NCI-H1417 (cell line): ENCODE measurements at regions not wholly inside any gene's neighbourhood (a gene's known extent, or its start where the extent isn't known, plus 50 kb on each side); places are given as distances from the start of the nearest gene placed in this dataset.

Source experiments
- DNase-seq, 3 experiments: peaks; one replicate each; lab custom pipeline; 2025; lab: John Stamatoyannopoulos, UW

DNA sequence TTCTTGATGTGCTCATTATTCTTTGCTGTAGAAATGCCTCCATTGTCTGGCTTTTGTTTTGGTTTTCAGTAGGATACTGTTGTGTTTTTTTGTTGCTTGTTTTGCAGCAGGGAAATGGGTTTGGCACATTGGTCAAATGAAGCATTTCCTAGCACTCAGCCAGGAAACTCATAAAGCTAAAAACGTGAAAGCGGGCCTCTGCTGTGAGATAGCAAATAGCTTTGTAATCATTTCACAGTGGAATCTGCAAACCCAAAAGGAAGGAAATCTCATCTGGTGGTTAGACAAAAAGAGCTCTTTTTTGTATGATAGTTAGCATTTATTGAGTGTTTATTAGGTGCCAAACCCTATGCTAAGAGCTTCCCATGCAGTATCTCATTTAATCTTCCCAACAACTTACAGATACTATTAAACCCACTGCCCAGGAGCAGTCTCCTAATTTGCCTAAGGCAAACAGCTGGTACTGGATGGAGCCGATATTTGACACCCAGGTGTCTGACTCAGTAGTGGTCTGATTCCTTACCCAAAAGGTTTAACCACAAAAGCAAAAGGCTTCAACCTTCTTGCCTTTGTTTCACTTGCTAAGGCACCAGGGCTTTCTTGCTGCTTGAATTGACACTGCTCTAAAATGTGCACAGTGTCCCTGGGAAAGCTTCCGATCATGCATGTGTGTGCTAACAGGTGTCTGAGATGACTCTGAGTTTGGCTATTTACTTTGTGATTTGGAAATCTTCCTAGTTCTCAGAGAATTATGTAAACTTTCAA lies 527.9 kb upstream of the MDFIC2 start:
- DNase-seq = no peak

DNA sequence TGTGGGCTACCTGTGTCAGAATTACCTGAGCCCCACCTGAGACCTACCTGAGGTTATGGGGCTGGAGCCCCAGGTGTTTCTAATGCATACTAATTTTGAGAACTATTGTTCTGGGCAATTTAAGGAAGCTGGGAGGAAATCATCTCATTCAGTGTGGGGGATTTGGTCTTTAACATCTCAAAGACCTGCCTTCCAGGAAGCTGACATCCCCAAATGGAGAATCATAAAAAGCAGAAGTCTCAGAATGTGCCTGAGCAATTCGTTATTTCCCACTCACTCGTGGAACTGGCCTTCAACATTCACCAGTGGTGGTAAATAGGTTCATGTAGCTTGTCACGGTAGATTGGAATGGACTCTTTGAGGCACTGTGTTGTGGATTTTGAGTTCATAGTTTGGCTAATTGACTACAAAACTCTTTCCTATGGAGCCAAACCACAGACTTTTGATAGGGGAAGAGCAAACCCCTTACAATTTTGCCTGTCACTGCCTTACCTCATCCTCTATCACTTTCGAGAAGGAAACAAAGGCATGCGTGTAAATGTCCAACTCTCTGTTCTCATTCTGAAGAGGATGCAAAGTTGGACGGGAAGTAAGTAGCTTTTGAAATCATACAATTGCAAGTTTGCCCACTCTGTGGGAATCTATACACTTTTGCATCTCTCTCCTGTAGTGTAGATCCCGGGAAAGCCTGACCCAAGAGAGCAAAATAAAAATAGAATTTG lies 521.0 kb upstream of the MDFIC2 start:
- DNase-seq = no peak

DNA sequence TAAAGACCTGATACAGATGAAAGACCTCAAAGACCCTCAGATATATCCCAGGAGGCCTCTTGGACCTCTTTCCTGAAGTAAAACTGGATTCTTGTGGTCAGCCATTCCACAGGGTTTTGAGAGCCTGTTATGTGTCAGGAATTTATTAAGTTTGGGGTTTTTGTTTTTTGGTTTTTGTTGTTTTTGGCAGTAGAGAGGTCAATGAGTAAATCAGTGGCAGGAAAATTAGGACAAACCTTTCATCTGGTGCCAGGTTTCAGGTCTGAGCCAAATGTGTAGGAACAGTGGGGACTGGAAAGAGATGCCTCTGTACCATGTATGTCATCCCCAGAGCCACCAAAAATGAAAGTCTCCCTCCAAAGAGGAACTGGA lies 520.4 kb upstream of the MDFIC2 start:
- no peak for DNase-seq

DNA sequence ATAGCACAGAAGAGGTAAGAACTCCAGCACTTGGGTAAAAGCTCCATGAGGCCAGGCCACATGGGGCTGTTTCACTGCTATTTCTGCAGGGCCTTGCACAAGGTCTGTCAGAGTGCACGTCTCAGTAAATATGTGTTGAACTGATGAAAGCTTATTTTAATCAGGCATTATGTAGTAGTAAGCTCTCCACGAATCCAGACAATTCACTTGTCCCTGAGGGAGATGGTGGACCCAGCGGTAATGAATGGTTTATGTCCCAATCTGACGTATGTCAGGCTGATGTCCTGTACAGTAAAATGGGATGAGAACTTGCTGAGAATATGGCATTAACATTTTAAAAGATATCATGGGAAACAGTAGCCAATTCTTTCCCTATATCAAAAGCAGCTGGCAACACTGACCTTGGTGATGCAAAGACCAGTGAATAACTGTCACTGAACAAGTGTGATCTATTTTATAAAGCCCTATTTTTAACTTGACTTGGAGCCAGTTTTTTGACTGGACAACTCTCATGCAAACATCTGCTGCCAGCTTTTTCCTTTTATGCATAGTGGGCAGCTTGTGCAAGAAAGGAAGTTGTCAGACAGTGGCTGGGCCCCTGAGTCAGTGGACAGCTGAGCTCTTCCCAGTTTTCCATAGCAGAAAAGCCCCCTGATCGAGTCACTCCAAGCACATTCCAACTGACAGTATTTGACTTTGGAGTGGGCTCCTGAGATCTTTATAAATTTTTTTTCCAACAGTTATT lies 519.8 kb upstream of the MDFIC2 start:
- no peak for DNase-seq

DNA sequence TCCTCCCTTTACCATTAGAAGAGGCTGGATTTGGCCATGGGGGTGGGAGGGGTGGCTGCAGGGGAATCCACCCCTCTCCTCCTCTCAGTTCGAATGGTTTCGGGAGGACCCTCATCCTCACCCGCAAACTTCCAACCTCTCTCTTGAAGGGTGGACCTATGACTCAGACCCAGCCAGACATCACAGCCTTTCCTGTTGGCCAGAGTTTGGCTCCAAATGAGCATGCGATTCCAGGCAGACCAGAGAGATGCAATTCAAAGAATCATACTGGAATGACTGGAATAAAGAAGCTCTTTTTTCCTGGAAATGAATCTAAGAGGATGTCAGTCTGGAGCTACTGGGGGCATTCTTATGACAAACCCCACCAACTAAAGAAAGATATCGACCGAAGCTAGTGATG lies 516.7 kb upstream of the MDFIC2 start:
- no peak for DNase-seq

DNA sequence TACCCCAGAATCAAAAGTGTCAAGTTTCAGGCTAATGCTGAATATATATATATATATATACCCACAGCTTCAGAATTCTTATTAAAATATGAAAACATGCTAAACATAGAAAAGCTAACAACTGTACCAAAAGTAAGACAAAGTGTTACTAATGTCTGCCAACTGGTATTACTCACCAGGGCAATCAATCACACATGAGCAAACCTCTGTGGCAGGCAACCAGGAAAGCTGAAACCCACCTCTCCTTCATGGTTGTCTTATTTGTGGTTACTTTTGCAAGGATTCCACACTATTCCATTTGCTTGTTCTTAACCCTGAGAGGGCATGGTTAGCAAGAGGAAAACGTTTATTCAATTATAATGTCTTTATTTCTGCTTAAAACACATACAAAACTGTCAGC lies 512.3 kb upstream of the MDFIC2 start:
- peak in 1 of 3 experiments; percentile 6 for DNase-seq

DNA sequence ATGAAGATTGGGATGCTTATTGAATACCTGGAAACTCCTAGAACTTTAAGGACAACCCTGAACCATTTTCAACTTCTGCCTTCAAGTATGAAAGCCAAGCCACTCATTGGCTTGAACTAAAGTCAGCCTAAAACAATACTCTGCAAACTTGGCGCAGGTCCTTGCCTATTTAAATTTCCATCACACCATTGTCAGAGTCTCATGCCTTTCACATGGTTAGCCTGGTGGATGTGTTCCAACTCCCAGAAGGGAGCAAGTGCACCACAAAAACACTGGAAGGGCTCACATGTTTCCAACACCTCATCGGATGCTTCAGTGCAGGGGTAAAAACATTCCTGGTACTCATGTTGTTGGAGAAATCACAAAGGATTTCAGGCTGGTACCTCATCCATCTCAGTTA lies 511.6 kb upstream of the MDFIC2 start:
- DNase-seq = no peak

DNA sequence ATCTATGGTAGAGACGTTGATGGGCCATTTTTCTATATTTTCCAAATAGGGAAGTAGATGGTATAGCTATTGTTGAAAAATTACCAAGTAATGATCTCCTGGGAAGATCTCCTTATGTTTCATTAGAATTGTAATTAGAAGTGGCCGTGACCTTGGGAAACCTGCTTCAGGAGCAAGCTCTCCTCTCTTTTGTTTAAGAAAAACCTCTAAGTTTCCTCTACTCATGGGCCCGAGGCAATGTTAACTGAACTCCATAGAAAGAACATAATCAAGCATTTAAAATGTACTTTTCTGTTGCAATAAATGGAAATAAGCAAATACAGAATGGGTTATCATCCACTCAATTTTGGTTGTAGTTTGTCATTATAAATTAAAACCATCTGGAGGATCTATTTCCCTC lies 511.2 kb upstream of the MDFIC2 start:
- DNase-seq = no peak

DNA sequence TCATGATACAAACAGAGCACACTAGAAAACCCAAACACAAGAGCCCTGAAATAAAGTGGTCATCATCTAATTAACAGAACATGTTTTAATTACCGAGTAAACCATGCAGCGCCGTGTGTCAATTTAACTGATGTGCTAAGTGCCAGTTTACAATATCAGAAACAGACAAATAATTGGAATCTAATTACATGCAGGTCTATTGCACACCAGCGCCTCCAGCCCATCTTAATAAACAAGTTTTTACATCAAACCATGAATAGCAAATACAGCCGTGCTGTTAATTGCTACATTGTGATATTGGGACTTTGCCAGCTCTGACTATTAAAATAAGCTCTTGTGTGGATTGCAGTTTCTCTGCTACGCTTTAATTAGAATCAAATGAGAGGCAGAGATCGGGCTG lies 510.2 kb upstream of the MDFIC2 start:
- peak in 2 of 3 experiments; percentile 60 to 84 for DNase-seq

DNA sequence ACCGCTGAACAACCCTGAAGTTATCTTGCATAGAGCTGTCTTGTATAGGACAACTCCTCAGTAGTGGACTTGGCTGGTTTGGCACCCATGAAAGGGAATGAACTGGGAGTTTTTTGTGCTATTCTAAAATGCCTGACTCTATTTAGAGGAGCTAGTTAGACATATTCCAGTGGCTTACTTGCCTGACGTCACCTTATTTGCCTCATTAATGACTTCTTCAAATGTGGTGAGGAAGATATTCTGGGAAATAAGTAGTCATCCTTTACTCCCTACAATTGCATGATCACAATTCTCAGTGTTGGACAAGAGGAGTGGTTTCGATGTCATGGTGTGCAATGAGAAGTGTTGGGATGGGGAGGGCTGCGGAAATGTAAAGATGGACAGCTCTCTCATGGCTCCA lies 509.2 kb upstream of the MDFIC2 start:
- DNase-seq = no peak

DNA sequence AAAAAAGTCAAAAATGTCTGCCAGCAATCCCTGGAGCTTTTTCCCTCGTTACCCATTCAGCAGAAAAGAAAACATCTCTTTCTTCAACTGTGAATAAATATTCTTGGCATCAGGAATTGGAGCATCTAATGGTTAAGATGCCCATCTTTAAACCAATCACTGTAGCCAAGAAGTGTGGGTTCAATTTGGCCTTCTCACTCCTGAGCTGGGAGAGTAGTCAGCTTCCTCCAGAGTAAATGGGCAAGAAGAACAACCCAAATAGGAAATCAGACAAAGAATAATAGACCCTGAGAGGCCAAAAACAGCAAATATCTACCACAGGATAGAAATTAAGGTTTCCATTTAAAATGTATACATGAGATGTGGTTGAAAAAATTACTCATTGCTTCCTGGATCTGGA lies 508.0 kb upstream of the MDFIC2 start:
- no peak for DNase-seq

DNA sequence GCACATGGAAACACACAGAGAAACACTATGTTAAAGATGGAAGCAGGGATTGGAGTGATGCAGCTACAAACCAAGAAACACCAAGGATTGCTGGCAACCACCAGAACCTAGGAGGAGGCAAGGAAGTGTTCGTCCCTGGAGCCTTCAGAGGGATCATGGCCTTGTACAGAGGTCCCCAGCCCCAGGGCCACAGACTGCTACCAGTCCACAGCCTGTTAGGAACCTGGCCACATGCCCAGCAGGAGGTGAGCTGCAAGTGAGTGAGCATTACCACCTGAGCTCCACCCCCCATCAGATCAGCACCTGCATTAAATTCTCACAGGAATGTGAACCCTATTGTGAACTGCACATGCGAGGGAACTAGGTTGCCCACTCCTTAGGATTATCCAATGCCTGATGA lies 505.7 kb upstream of the MDFIC2 start:
- no peak for DNase-seq

DNA sequence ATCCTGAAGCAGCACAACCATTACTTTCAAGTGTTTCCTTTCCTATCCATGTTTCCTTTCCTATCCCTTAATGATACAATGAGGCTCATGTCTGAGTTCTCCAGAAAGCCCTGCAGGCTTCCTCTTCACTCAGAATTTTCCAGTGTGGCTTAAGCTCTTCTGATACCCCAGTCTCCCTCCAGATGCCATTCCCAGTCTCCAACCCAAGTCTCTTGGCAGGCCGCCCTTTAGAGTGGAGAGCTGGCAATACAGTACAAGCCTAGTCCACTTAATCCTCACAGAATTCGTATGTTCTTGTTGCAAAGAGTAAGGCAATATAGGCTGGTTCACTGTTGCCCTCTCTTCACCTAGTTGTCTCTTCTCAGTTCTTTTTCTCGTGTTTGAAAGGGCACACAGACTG lies 503.9 kb upstream of the MDFIC2 start:
- no peak for DNase-seq

DNA sequence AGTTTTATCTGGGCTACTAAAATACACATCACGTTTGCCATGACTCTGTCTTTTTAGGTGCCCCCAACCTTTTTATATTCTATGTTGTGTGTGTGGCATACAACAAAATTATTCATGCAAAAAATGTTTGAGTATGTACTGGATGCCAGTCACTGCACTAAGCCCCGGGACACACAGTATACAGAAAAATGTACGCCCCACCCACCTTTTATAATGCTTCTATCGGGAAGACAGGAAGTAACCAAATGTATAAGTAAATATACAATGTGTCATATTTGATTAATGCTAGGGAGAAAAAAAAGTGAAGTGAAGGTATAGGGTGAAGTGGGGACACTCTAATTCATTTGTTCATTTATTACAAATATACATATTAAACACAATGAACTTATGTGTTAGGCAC lies 503.4 kb upstream of the MDFIC2 start:
- peak in 1 of 3 experiments; percentile 13 for DNase-seq

DNA sequence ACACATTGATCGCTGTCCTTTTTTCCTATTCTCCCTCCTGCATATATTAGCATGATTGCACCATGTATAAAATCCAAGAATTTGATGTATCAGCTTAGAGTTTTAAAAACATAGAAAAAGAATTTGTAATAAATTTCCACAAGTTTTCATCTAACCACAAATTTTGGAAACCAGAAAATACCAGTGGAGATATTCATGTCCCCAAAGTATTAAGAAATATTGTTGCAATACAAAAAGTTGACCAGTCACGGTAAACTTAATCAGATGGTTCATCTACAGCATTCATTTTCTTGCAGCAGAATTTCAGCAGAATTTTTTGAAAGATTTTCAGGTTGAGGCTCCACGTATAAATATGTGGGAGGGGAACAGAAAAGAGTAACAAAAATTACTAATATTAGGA lies 500.9 kb upstream of the MDFIC2 start:
- DNase-seq = no peak

DNA sequence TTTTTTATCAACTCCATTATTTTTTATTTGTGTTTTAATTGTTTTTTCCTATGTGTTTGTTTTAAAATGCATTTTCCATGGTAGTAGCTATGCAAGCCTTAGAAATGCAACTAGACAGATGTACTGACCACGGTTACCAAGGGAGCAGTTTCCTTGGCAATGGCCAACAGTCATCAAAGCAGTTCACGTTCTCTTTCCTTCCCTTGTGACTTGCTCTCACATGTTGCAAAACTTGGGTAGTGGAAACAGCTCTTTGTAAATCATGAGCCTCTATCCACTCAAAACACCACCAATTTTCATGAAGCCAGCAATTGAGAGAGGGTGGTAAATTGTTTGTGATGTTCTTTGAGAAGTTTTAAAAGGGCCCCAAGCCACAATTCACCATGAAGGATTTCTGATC lies 499.4 kb upstream of the MDFIC2 start:
- peak in 2 of 3 experiments; percentile 32 to 59 for DNase-seq

DNA sequence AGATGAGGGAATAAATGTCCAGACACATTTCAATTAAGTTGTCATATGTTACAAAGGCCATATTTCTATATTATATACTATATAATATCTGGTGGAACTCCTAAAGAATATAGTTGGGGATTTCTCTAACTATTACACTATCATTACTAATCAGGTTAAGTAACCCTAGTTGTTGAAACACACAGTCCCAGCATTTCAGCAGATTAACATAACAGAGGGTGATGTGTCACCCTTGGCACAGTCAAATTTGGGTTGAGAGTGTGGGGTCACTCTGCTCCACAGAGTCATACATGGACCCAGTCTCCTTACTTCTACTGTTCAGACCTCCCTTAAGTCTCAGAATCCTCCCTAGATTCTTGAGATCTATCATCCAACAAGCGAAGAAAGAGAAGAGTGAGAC lies 496.4 kb upstream of the MDFIC2 start:
- DNase-seq = no peak

DNA sequence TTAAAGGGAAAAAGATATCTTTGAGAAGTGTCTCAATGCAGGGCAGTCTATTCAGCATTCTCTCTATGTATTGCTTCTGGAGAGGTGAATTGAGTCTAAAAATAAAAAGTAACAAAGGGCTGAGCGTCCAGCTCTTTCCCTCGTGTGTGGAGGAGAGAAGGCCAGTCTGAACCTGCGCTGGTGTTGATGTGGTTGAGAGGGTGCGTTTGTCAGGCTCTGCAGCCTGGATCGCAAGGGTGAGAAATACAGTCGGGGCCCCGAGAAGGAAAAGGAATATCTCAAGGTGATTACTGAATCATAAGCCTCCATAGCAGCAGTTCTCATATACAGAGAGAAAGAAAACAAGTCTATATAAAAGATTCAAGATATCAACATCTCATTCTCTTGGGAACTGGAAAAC lies 494.1 kb upstream of the MDFIC2 start:
- DNase-seq = no peak

DNA sequence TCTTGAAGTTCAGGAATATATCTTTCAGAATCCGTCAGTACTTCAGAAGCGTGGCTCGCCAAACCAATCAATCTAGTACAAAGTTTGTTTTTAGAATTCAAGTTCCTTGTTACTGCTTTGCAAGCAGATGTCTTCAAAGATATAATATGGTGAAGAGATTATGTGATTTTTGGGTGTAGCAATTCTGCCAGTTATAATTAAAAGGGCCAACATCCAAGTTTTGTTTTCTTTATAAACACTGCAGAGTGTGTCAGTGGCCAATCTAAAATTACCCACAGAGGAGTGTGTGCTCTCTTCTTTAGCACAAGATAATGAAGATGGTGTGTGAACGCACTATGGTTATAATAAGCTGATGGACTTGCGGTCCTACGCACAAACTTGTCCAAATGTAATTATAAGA lies 493.6 kb upstream of the MDFIC2 start:
- no peak for DNase-seq

DNA sequence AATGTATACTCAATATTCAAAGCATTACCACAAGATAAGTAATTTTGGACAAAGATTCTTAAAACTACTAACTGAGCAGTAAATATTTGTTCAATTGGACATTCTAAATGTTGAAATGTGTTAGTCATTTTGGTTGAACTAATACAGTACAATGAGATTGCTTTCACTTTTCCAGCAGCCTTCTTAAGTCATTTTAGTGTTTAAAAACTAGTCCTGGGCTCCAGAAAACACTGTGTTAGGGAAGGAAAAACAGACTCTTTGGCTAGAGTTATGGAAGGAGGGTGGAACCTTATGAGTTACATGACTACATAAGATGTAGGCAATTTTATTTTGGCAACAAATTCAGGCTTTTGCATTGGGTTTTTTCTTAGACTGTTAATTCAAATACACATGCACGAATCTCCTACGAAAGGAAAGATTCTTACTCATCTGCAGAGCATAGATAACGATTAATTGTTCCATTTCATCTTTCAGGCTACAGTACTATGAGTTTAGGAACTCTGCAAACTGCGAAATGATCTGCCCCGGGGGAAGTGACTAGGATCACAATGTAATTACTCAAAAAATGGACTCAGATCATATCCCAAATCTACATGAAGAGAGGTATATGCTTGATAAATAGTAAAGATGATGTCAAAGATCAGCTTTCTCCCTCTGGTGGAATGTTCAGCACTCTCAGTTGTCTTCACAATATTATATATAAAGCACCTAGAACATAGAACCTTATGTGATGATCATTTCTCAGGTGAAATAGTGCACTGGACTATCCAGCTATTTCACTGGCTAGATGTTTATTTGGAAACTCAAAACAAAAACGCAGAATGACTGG lies 492.8 kb upstream of the MDFIC2 start:
- DNase-seq = no peak

DNA sequence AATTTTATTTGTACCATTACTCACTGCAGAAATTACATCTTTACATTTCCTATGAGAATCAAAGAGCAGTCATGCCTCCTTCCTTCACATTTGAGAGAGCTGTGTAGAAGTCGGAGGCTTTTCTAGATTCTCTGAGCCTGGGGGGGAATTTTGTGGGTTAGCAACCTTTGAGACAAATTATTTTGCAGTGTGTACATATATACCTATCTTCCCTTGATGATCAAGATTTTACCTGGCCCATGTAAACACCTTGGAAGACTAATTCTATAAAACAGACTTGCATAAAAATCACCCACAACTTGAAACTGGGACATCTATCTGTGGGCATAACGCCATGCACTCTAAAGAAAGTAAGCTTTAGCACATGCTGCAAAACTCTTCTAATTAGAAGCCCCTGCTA lies 491.5 kb upstream of the MDFIC2 start:
- no peak for DNase-seq

DNA sequence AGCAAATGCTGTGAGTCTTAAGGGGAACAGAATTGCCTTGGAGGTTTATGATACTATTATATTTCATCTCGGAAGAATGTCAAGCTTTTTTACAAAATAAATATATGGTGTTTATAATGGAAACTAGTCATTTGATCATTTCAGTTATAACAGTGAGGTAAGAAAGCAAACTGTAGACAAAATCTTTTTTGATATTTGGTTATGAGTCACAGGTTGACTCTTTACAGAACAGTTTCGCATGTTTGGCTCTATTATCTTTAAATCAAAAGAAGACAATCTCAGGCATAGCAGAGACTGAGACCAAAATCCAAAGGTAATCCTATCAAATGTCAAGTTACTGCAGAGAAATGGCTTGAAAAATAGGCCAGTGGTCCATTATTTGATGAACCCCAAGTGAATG lies 490.9 kb upstream of the MDFIC2 start:
- no peak for DNase-seq
